ENCODE measurements at regions not wholly inside any gene's neighbourhood (a gene's known extent, or its start where the extent isn't known, plus 50 kb on each side); places are given as distances from the start of the nearest gene placed in this dataset.

- Histone ChIP-seq H3K4me2 (ENCODE audit: low read depth, low read length) (no peak overlapping the region), H2AFZ (replicated peaks; ENCODE audit: low read length, poor library complexity) (no peak overlapping the region), H3K56ac (ENCODE audit: extremely low read depth, insufficient read depth, low read length) (no peak overlapping the region), H3K4ac (ENCODE audit: low read depth, low read length) (no peak overlapping the region), H4K20me1 (ENCODE audit: insufficient read depth, low read length) (no peaks in the 10 kb centered on the region), H3K79me1 (ENCODE audit: low read depth in 1 of 2, low read length in 2 of 2) (no peaks in the 10 kb centered on the region), H3K23ac (ENCODE audit: low read depth, low read length) (no peak overlapping the region), H3K27ac (ENCODE audit: insufficient read depth, low read length) (no peak overlapping the region), H3K9me3 (ENCODE audit: control insufficient read depth, insufficient read depth, low read length) (peaks cover 7% of the 10 kb centered on the region), H3K36me3 (ENCODE audit: control insufficient read depth, insufficient read depth, low read length) (no peaks in the 10 kb centered on the region), H2BK20ac (ENCODE audit: low read depth, low read length) (no peak overlapping the region), H4K5ac (ENCODE audit: low read depth, low read length) (no peak overlapping the region), H3K18ac (ENCODE audit: low read depth, low read length) (no peak overlapping the region), H2BK15ac (ENCODE audit: low read depth, low read length) (no peak overlapping the region), H3K9me1 (ENCODE audit: insufficient read depth, low read length) (no peaks in the 10 kb centered on the region), H3K4me1 (ENCODE audit: control insufficient read depth, insufficient read depth, low read length) (no peaks in the 10 kb centered on the region), H4K8ac (ENCODE audit: low read depth in 2 of 2, low read length in 2 of 2) (no peak overlapping the region), H3K9ac (ENCODE audit: low read depth, low read length) (no peak overlapping the region), H3K4me3 (ENCODE audit: insufficient read depth, low read depth, low read length) (no peak overlapping the region), H4K91ac (ENCODE audit: insufficient read depth, low read depth, low read length) (no peak overlapping the region), H3K14ac (replicated peaks; ENCODE audit: low read depth, low read length) (no peak overlapping the region), H2AK5ac (ENCODE audit: low read depth, low read length) (no peak overlapping the region), H3K27me3 (ENCODE audit: control insufficient read depth, insufficient read depth, low read length) (no peaks in the 10 kb centered on the region), H2BK5ac (ENCODE audit: low read depth, low read length, poor library complexity, severe bottlenecking) (no peak overlapping the region), H2BK120ac (ENCODE audit: low read depth, low read length) (no peak overlapping the region), H2AK9ac (replicated peaks; ENCODE audit: low read depth, low read length, poor library complexity) (no peak overlapping the region)
- BruUV-seq (replicated peaks), result no TSS peak
- POLR2A ChIA-PET (ENCODE audit: unreplicated experiment), result no interaction called here
- TF ChIP-seq CTCF (conservative IDR thresholded peaks at IDR 0.05; ENCODE audit: low read depth, low read length), result no peak
- TF ChIP-seq CHD1 (IDR thresholded peaks at IDR 0.05; ENCODE audit: low read depth, low read length), result no peak
- DNase-seq (no peak), ATAC-seq (ENCODE audit: low read depth) (no peak)
- intact Hi-C loops (cut with micrococcal nuclease), result no loop called here
- in situ Hi-C loops (cut with MboI; ENCODE audit: low sequenced_read_pairs), result loop anchor here (10.0 kb wide), 1 partner anchor 82 kb away; no protein-coding TSS in a partner anchor
- no CpG with 5 or more reads among the region's 4 CpGs for WGBS, 2 experiments (ENCODE audit: extremely low coverage in 2 of 2, insufficient read length in 1 of 2)
- CTCF ChIA-PET, result interaction anchor here (0.6 kb wide), 1 partner anchor 107 kb away, joined by 4 read pairs; no protein-coding TSS in a partner anchor
- dilution Hi-C loops (cut with HindIII; ENCODE audit: low sequenced_read_pairs, unreplicated experiment), result no loop called here
Observed at GRCh38 chr4:189313064-189313463, 627.6 kb upstream of the FRG1 start.

All from IMR-90 (cell line).